ENCODE measurements at regions not wholly inside any gene's neighbourhood (a gene's known extent, or its start where the extent isn't known, plus 50 kb on each side); places are given as distances from the start of the nearest gene placed in this dataset.

DNA sequence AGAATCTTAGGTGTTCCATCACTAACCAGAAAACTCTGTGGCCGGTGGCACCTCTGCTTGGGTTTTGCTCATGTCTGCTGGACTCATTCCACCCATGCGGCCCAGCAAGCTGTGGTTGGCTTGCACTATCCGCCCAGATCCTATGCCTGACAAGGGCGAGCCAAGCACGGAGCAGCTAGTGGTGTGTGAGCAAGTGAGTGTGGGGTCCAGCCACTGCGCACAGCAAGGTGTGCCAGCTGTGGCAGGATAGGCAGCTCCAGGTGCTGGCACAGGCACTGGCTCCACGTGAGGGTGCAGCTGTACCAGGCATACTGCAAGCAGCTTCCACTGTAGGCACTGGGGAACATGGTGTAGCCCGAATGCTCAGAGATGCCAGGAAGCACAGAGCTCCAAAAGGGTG is 813.7 kb upstream of the CNTN5 start:
- no peak for DNase-seq (ENCODE audit: low read depth)
- TF ChIP-seq, protein P1, sequence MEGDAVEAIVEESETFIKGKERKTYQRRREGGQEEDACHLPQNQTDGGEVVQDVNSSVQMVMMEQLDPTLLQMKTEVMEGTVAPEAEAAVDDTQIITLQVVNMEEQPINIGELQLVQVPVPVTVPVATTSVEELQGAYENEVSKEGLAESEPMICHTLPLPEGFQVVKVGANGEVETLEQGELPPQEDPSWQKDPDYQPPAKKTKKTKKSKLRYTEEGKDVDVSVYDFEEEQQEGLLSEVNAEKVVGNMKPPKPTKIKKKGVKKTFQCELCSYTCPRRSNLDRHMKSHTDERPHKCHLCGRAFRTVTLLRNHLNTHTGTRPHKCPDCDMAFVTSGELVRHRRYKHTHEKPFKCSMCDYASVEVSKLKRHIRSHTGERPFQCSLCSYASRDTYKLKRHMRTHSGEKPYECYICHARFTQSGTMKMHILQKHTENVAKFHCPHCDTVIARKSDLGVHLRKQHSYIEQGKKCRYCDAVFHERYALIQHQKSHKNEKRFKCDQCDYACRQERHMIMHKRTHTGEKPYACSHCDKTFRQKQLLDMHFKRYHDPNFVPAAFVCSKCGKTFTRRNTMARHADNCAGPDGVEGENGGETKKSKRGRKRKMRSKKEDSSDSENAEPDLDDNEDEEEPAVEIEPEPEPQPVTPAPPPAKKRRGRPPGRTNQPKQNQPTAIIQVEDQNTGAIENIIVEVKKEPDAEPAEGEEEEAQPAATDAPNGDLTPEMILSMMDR (IDR thresholded peaks at IDR 0.05; ENCODE audit: control insufficient read depth, extremely low read depth, insufficient read depth), result no peak
- no peak overlapping the region for H3K4me3 ChIP-seq (ENCODE audit: low read depth, low read length)

DNA sequence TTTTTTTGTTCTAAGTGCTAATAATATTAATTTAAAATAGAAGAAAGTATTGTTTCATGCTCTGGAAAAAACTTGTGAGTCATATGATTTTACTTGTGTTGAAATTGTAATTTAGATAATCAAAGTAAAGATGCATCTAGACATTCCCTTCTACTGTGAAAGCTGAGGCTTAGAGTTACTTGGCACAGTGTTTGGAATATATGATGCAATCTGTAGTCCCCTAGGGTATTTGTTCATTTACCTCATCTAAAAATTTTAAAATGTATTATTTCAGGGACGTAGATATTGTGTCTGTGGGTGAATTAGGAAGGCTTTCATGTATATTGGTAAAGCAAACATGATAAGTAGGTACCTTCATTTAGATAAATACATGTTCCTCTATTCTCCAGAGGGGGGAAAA is 793.5 kb upstream of the CNTN5 start:
- DNase-seq (ENCODE audit: low read depth), result no peak
- TF ChIP-seq, protein P1 (IDR thresholded peaks at IDR 0.05; ENCODE audit: control insufficient read depth, extremely low read depth, insufficient read depth), result no peak
- H3K4me3 ChIP-seq (ENCODE audit: low read depth, low read length), result no peak overlapping the region

DNA sequence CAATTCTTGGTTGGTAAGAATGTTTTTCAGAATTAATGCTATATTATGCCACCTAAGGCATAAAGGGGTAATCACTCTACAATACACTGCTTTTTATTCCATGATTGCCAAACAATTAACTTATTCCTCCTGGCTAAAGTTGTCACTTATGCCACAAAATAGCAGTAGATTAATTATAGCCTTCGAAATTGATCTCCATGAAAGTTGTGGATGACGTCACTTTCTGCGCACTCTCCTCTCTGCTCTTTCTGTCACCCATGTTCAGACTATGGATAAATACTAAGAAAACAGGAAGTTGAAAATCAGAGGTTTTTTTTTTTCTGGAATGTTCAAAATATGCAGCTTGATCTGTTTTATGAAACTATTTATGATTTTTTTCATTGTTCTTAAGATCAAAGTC is 790.1 kb upstream of the CNTN5 start:
- TF ChIP-seq, protein P1 (IDR thresholded peaks at IDR 0.05; ENCODE audit: control insufficient read depth, extremely low read depth, insufficient read depth), result no peak

DNA sequence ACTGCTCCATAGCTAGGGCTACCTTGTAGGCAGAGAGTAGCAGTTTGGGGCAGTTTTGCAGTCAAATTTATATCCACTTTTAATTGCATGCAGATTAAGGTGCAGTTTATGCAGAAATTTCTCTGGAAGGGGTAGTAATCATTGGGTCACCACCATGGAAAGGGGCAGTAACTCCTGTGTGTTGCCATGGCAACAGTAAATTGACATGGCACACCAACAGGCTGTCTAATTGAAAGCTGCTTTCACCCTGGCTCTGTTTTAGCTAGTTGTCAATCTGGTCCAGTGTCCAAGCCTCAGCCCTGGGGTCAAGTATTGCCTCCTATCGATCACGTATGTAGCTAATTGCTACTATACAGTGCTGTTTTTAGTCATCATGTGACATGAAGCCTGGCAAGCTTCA is 786.1 kb upstream of the CNTN5 start:
- TF ChIP-seq, protein P1 (IDR thresholded peaks at IDR 0.05; ENCODE audit: control insufficient read depth, extremely low read depth, insufficient read depth), result no peak
- no peak overlapping the region for H3K4me3 ChIP-seq (ENCODE audit: low read depth, low read length)
- no peak for DNase-seq (ENCODE audit: low read depth)

More for the DNA sequence above, 790.1 kb upstream of the CNTN5 start:
- no peak overlapping the region for H3K4me3 ChIP-seq (ENCODE audit: low read depth, low read length)
- no peak for DNase-seq (ENCODE audit: low read depth)

DNA sequence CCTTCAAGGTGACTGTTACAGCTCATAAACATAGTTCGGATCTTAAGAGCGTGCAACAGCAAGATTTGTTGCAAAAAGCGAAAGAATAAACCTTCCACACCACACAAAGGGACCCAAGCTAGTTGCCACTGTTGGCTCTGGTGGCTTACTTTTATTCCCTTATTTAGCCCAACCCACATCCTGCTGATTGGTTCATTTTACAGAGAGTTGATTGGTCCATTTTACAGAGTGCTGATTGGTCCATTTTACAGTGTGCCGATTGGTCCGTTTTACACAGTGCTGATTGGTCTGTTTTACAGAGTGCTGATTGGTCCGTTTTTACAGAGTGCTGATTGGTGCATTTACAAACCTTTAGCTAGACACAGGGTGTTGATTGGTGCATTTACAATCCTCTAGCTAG is 776.9 kb upstream of the CNTN5 start:
- no peak overlapping the region for H3K4me3 ChIP-seq (ENCODE audit: low read depth, low read length)
- TF ChIP-seq, protein P1 (IDR thresholded peaks at IDR 0.05; ENCODE audit: control insufficient read depth, extremely low read depth, insufficient read depth), result no peak
- DNase-seq (ENCODE audit: low read depth), result no peak

DNA sequence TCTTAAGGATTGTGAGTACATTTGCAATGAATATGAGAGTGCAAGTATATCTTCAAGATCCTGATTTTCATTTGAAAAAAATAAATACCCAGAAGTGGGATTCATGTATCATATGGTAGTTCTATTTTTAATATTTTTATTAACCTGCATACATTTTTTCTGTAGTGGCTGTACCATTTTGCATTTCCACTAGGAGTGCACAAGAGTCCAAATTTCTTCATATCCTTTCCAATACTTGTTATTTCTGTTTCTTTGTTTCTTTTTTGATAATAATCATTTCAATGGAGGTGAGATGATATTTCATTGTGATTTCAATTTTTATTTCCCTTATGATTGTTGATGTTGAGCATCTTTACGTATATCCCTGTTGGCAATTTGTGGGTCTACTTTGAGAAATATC is 759.8 kb upstream of the CNTN5 start:
- H3K4me3 ChIP-seq (ENCODE audit: low read depth, low read length), result no peak overlapping the region
- TF ChIP-seq, protein P1 (IDR thresholded peaks at IDR 0.05; ENCODE audit: control insufficient read depth, extremely low read depth, insufficient read depth), result peak; percentile 21; the same call in 1 of the 2 replicates
- no peak for DNase-seq (ENCODE audit: low read depth)

DNA sequence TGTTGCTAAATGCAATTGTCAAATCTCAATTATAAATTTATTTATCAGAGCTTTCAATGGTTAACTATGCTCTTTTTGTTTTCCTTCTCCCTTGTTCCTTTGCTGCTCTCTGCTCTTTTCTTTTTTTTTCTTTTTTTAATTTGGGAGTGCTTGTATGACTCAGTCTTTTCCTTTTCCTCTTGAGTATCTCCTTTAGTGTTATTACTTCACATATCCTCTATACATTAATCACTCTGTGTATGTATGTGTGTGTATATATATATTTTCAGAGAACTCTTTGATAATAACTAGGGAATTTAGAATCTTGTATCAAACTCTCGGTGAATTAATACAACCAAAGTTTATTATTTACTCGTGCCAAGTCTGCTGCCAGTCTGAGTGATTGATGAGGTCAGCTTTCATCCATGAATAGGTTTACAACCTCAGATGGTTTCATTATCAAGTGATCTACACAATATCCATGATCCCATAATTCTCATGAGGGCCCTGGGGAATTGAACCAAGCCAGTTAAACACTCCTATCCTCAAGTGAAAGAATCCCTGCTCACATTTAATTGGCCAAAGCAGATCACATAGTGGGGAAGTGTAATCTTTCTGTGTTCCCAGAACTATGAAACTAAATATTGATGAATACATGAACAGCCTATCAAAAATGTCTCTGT is 743.4 kb upstream of the CNTN5 start:
- no peak overlapping the region for H3K4me3 ChIP-seq (ENCODE audit: low read depth, low read length)
- TF ChIP-seq, protein P1 (IDR thresholded peaks at IDR 0.05; ENCODE audit: control insufficient read depth, extremely low read depth, insufficient read depth), result no peak
- no peak for DNase-seq (ENCODE audit: low read depth)
